ENCODE measurements at regions not wholly inside any gene's neighbourhood (a gene's known extent, or its start where the extent isn't known, plus 50 kb on each side); places are given as distances from the start of the nearest gene placed in this dataset.

DNA sequence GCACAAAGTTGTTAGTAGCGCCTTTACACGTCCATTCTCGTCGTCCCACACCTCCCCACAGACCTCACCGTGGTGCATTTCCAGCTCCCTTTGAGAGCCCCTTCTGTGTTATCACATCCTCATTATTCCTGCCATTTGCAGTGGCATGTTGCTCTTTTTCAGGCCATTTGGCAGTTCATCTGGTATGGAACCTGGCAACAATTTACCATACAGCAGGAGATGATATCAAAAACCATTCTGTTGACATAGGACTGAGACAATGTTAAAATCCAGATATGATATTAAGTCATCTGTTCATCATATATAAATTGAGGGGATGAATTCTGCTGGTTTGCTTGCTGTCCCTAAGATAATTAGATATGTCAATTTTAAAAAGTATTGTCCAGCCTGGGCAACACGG, 83.0 kb downstream of the TMEM174 start:
- DNase-seq = no peak

DNA sequence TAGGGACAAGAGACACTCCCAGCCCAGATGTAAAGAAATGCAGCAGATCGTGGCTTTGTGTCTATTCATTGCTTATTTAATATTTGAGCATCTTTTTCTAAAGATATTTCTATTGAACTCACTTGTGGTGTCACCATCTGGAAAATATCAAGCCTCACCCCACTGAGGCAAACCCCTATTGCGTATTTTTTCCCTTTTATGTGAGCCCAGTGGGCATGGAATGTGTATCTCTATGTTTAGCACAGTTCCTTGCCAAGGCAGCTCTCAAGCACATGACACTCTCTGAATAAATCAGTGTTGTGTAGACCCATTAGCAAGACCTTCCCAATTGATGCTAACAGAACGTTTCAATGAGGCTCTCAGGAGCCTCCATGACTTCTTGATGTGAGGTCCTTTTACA, 81.6 kb downstream of the TMEM174 start:
- DNase-seq = no peak

DNA sequence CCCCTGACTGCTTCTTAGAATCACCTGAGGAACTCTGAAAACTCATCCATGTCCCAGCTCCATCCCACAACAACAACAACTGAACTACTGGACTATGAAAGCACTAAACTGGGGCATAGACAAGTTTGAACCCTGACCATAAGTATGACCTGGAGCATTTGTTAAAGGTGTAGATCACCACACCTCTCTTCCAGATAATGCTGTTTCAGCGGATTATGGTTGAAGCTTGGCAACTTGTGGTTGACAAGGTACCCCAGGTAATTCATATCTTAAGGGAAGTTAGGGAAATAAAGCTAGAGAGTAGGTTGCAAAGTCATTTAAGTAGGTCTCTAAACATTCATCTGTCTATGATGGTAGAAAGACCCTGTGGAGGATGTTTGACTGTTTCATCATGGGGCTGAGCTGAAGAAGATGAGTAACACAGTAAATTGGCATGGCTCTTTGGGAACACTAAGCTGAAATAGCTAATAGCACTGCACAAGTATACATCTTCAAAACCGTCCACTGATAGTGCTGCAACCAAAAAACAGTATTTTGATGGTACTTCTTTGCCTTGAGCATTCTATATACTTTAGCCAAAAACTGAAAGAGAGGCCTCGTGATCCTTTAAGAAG, 80.2 kb downstream of the TMEM174 start:
- no peak for DNase-seq

DNA sequence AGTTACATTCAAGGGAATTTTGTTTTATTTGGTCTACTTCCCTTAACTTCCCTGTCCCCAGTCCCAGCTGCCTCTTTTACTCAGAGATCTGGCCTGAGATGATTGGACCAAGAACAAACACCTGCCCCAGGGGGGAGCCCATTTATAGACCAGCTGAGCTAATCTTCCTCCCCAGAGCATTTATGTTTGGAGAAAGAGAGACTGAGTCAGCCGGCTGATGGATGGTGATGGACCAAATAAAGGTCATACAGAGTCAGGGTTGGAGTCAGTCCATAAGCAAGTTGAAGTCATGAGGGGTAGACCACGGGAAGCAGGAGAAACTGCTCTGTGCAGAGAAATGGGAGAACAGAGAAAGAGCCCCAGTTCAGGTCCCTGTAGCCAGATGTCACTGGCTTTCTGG, 77.7 kb downstream of the TMEM174 start:
- no peak for DNase-seq

DNA sequence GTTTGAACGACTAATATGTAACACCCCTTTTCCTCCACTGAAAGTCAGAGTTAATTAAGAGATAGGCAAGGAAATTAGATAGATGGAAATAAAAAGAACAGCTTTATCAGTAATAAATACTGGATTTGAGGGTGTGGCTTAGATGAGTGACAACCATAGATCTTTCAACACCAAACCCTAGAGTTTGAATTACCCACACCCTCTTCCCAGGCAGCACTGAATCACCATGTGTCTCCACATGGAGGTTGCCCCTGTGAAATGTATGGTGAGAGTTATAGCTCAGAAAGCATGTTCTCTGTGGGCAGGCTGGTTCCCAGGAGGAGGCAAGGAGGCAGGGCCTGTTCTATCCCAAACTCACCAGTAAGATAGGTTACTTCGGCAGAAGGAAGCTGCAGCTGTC, 69.7 kb downstream of the TMEM174 start:
- DNase-seq = no peak

DNA sequence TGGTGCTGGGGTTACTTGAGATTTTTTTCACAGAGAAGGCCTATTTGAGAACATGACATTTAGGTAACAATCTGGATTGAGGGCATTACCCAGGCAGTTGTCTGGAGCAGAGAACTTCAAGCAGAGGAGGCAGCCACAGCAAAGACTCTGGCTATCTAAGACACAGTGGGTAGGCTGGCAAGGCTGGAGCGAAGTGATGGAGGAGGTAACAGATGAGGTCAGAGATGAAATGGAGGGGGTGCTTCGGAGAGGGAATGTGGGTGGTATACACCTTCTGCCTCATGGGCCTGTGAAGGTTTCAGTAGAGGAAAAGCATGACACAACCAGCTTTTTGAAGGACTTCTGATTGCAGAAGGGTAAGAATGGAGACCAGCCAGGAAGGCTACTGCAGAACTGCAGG, 65.9 kb downstream of the TMEM174 start:
- no peak for DNase-seq

DNA sequence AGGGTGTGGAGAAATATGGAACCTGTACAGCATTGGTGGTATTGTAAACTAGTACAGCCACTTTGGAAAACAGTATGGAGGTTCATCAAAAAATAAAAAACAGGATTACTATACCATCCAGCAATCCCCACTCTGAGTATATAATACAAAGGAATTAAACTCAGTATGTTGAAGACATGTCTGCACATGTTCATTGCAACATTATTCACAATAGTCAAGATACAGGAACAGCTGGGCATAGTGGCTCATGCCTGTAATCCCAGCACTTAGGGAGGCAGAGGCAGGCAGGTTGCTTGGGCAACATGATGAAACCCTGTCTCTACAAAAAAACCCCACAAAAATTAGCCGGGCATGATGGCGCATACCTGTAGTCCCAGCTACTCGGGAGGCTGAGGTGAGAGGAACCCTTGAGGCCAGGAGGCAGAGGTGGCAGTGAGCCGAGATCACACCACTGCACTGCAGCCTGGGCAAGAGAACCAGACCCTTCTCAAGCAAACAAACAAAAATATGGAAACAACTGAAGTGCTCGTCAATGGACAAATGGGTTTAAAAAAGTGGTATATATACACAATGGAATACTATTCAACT, 63.6 kb downstream of the TMEM174 start:
- DNase-seq = no peak

DNA sequence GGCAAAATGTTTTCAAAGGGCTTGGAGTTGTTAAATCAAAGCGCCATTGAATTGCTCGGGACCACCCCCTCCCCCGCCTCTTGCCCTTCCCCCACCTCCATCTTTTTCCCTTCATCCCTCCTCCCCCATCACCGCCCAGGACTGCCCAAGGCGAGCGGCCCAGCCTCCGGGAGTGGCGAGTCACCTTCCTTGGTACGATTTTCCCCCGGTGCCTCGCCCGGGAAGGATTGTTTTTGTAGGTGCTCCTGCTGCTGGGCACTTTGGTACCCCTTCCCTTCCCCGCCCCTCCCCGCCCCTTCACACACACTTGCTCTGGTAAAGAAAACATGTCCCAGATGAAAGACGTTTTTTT, 61.2 kb downstream of the TMEM174 start:
- no peak for DNase-seq

DNA sequence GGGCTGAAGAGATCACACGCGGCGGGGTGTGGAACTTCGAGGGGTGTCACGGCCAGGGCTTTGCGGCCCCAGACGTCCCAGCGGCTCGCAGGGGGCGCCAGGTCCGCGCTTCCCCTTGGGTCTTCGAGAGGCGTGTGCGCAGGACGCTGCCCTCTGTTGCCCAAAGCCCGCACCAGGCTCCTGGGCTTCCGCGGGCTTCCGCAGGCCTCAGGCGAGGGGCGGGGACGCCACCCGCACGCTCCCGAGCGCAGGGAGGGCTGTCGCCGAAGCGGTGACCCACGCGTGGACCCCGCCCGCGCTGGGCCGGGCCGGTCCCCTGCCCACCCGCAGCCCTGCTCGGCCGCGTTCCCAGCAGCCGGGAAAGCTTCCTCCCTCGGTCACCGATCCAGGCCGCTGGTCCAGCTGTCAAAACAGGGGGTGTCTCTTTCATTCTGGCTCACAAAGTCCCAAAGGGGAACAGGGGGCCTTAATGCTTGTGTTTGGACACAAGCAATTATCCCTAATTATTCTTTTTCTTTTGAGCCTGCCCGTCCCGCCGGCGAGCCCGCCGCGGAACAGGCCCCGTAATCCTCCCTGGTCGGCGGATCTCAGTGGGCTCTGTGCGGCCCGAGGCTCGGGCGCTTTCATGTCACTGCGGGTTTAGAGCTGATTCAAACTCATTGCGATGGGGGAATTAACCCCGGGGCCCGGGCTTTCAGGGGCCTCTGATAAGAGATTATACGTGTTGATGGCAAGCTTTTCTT, 60.6 kb downstream of the TMEM174 start:
- DNase-seq = peak; percentile 66

DNA sequence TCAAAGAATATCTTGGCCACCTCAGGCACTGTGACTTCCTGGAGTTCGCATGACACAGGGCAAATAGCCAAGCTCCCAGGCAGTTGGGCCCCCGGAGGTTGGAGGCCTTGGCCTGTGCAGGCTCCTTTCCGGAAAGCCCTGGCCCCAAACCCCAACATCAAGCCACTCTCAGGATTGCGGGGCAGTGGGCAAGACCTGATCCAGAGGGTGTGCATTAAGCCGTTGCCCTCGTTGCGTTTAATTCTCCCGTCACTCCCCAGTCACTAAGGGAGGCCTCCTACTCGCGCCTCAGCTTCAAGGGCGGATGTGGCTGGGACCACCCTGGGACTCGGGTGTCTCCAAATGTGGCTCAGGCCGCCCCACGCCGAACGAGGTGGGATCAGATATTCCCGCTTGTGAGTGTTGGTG, 60.1 kb downstream of the TMEM174 start:
- DNase-seq = no peak

DNA sequence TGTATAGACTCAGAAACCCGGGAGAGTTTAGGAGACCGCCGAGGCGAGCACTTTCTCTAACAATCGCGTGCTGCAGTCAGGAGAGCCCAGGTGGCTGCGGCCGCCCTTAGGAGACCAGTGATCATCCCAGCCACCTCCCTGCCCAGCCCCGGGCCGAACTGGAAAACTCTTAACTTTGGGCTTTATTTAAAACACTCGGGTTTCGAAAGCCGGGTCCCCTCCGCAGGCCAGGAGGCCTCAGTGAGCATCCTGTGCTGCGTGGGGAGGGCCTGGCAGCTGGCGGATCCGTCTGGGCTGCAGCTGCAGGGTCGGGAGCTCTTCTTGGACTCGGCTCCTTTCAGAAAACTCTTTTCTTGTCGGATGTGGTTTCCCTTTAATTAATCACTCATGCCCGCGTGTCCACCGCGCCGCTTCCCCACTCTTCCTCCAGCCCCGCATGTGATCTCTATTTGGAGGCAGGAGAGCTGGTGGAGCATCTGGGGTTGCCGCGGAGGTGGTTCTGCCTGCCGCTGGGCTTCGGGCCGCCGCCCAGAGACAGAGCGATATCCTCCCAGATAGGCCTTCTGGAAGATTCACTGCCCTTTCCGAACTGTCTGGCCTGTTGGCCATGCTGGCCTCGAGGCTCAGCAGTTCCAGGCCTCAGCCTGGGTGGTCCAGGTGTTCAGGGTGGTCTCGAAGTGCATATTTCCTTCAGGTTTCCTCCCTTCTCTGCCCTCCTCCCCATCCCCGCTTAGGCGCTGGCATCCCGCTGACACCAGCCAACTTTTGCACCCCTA, 59.5 kb downstream of the TMEM174 start:
- peak; percentile 63 for DNase-seq

DNA sequence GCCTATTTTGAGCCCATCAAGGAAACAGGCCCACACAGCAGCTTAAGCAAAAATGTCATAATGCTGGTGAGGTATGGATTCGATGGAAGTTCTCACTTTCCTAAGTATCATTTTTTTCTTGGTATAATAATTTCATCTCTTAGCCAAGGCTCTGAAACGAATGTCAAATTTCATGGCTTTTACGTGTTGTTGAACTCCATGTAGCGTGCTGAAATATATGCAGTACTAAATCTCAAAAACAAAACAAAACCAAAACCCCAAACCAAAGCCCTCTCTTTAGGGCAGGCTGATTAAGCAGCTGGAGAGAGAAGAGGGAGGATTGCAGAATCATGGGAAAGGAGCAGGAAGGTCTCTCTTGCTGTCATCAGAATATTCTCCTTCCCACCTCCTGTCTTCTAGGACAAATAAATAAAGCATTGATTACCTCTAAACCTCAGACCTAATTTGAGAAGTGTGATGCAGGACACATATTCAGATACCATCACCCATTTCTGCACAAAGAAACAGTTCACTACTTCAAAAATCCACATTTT, 58.3 kb downstream of the TMEM174 start:
- DNase-seq = no peak

DNA sequence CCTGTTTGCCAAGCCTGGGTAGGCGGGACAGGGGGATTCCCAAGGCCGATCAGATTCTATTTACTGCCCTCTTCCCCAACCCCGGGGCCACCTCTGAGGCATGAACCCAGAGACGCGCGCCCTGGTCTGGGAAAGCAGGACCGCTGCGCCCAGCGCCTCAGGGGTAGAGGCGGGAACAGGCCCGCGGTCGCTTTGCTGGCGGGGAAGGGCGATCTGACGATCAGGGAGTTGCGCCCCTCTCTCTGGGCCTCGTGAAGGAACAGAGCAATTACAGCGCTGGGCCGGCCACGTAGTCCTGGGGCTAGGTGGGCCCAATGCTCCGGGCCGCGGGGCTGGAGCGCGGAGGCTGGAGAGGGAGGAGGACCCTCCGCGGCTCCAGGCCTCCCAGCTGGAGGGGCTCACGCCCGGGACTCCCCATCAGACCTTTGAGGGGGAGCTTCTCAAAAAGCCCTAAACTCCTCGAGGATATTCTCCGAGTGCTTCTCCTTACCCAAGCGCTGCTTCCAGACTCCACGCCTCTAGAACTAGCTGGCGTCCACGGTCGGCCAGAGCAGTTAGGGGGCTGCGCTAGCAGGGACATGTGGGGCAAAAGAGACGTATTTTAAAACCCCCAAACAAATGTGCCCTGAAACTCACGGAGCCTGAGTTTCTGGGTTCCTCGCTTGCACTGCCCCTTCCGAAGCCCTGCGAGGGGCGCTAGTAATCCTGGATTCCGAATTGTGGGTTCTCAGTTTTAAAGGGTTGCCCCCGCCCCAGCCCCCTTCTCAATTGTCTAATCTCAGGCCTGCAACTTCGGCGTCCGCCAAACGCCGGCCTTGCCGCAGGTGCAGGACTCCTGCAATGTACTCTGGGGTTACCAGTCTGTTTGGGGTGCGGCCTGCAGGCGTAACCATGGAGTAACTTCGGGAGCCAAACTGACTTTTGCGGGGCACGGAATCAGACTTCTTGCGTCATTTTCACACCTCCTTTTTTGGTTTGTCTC, 57.6 kb downstream of the TMEM174 start:
- peak; percentile 81 for DNase-seq

DNA sequence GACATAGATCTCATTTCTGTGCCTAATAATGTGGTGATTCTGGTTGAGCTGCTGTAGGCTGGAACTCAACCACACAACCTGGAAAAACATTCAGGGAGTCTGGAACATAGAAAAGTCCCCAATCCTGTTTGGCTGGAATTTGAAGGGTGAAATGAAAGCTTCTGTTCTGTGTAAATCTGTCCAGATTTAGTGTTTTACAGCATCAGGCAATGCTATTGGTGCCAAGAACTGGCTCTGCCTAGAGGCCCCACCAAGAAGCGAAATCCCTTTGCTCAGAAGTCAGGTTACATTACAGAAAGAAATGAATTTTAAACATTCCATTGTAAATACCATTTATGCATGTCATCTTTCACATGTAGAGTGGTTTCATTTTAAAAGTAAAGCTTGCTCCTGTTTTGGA, 56.3 kb downstream of the TMEM174 start:
- DNase-seq = no peak

DNA sequence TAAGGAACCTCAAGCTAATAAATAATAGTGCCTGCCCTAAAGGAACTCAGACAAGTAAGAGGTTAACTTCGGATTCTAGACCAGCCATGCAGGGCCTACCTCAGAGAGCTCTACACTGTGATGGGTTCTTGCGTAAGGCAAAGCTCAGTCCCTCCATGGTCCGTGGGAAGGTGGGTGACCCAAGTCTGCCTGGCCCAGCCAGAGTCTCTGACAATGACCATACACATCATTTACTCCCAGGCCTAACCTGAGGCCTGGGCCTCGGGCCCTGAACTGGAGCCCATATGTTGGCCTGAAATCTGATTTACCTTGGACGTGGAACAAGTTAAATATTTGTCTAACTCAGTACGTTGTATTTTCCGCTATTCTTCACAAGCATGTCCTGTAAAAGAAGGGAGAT, 55.1 kb downstream of the TMEM174 start:
- no peak for DNase-seq
